Ovary (tissue), 3 donors: ENCODE measurements at regions not wholly inside any gene's neighbourhood (a gene's known extent, or its start where the extent isn't known, plus 50 kb on each side); places are given as distances from the start of the nearest gene placed in this dataset.

Experiments used
- CTCF ChIP-seq, 3 donors: fragments of 450-650 bp in 2 of 3; fragments of 200-600 bp in 1 of 3; IDR thresholded peaks; one replicate each; pipeline versions ENCODE4 v1.5.1 to v1.8.0; 2016 to 2022; ENCODE audit warnings: antibody characterized with exemption in 3 of 3, mild to moderate bottlenecking in 1 of 3
- EP300 ChIP-seq: sonication (generic); formaldehyde crosslinking; IDR thresholded peaks from one replicate; pipeline ENCODE4 v1.6.1; 2017; ENCODE audit warnings: antibody characterized with exemption
- POLR2A ChIP-seq: fragments of 450-650 bp; IDR thresholded peaks from one replicate; pipeline ENCODE4 v1.6.1; 2017; ENCODE audit warnings: antibody characterized with exemption, mild to moderate bottlenecking, moderate library complexity
- donor health status: DM: no; HTN: no; CAD: no.

- TF ChIP-seq CTCF (IDR thresholded peaks at IDR 0.05) (no peak), POLR2A (no peak), EP300 (no peak)
These were observed 91.0 kb upstream of the NEUROD1 start for GRCh38 chr2:181771356-181771755.
